ENCODE measurements at regions not wholly inside any gene's neighbourhood (a gene's known extent, or its start where the extent isn't known, plus 50 kb on each side); places are given as distances from the start of the nearest gene placed in this dataset.
A peak's percentile ranks its signal among the peaks of the same experiment; 100 is the strongest.

- ChIA-PET CTCF (interaction anchor here (0.8 kb wide), 1 partner anchor 41 kb away, joined by 3 read pairs; no protein-coding TSS in a partner anchor), POLR2A (no interaction called here)
- WGBS (ENCODE audit: missing lambda C conversion rate) = 17% methylated on average over 7 of the region's 7 CpGs
- Histone ChIP-seq H3K9me3 (no peaks in the 10 kb centered on the region), H3K4me1 (no peaks in the 10 kb centered on the region), H3K4me2 (no peak overlapping the region), H3K4me3 (no peak overlapping the region), H3K27ac (no peak overlapping the region)
- TF ChIP-seq MAFK (IDR thresholded peaks at IDR 0.05; ENCODE audit: partially characterized antibody) (peak; percentile 27), RFX5 (IDR thresholded peaks at IDR 0.05) (no peak), SMC3 (IDR thresholded peaks at IDR 0.05) (peak; percentile 65), FOSB (CRISPR knock-in tag; IDR thresholded peaks at IDR 0.05) (no peak), CTCF (IDR thresholded peaks at IDR 0.05) (peak; percentile 62), PBX3 (IDR thresholded peaks at IDR 0.05) (no peak), RAD21 (conservative IDR thresholded peaks at IDR 0.05 in 1 of 2, IDR thresholded peaks at IDR 0.05 in 1 of 2) (peak; percentile 52 to 63), TFCP2L1 (CRISPR knock-in tag; IDR thresholded peaks at IDR 0.05) (no peak), EP300 (IDR thresholded peaks at IDR 0.05) (no peak), BHLHE40 (IDR thresholded peaks at IDR 0.05; ENCODE audit: low read depth, low read length) (no peak), PHF8 (IDR thresholded peaks at IDR 0.05; ENCODE audit: borderline replicate concordance, low read depth) (no peak)
- DNase-seq (ENCODE audit: low read depth in 1 of 2, low spot score in 1 of 2) = peak; percentile 3 to 71
- peak; percentile 85 to 93 for ATAC-seq
- no peak for FAIRE-seq
Measured at GRCh38 chr7:119270045-119270464, 1002.9 kb upstream of the KCND2 start.

- TF ChIP-seq MAX (IDR thresholded peaks at IDR 0.05) (no peak), FOSB (CRISPR knock-in tag; IDR thresholded peaks at IDR 0.05) (no peak), HES2 (IDR thresholded peaks at IDR 0.05) (no peak)
- no peak overlapping the region for H3K4me3 ChIP-seq
- ATAC-seq (no peak), FAIRE-seq (no peak), DNase-seq (ENCODE audit: low read depth in 1 of 2, low spot score in 1 of 2) (no peak)
- ChIA-PET CTCF (interaction anchor here (0.8 kb wide), 1 partner anchor 42 kb away, joined by 3 read pairs; no protein-coding TSS in a partner anchor), POLR2A (no interaction called here)
- no peaks in the 10 kb centered on the region for H3K9me3 ChIP-seq
- WGBS (ENCODE audit: missing lambda C conversion rate) = 14% methylated on average over 5 of the region's 6 CpGs
- H3K4me1 ChIP-seq = no peaks in the 10 kb centered on the region
- no peak overlapping the region for H3K27ac ChIP-seq
- no peak overlapping the region for H3K4me2 ChIP-seq
Measured at GRCh38 chr7:119270644-119271043, 1002.3 kb upstream of the KCND2 start.

GRCh38 chr7:119271147-119271779 is 1001.7 kb upstream of the KCND2 start:
- ChIA-PET POLR2A (no interaction called here), CTCF (no interaction called here)
- Histone ChIP-seq H3K4me1 (no peaks in the 10 kb centered on the region), H3K4me2 (no peak overlapping the region), H3K4me3 (no peak overlapping the region), H3K27ac (no peak overlapping the region), H3K9me3 (no peaks in the 10 kb centered on the region)
- DNase-seq (ENCODE audit: low read depth in 1 of 2, low spot score in 1 of 2) = no peak
- TF ChIP-seq NFE2L2 (conservative IDR thresholded peaks at IDR 0.05; ENCODE audit: low read length) (no peak), EHMT2 (IDR thresholded peaks at IDR 0.05; ENCODE audit: low read depth) (no peak), SREBF2 (IDR thresholded peaks at IDR 0.05) (no peak), JUNB (IDR thresholded peaks at IDR 0.05) (no peak), PHF8 (IDR thresholded peaks at IDR 0.05; ENCODE audit: borderline replicate concordance, low read depth) (no peak), HDAC2 (IDR thresholded peaks at IDR 0.05) (no peak), HES2 (IDR thresholded peaks at IDR 0.05) (no peak)
- FAIRE-seq = no peak
- WGBS (ENCODE audit: missing lambda C conversion rate) = 28% methylated on average over 7 of the region's 9 CpGs
- no peak for ATAC-seq
